GM10266 (cell line): ENCODE measurements at regions not wholly inside any gene's neighbourhood (a gene's known extent, or its start where the extent isn't known, plus 50 kb on each side); places are given as distances from the start of the nearest gene placed in this dataset.

Experiments used
- DNase-seq: peaks from one replicate; pipeline ENCODE4 v3.0.0; 2012; ENCODE audit errors: extremely low spot score
- CTCF ChIP-seq: IDR thresholded peaks from 2 replicates; pipeline ENCODE4 v1.5.1; 2012; ENCODE audit warnings: mild to moderate bottlenecking, low read depth; ENCODE audit not compliant: control insufficient read depth, insufficient read depth; ENCODE audit errors: missing control alignments

DNA sequence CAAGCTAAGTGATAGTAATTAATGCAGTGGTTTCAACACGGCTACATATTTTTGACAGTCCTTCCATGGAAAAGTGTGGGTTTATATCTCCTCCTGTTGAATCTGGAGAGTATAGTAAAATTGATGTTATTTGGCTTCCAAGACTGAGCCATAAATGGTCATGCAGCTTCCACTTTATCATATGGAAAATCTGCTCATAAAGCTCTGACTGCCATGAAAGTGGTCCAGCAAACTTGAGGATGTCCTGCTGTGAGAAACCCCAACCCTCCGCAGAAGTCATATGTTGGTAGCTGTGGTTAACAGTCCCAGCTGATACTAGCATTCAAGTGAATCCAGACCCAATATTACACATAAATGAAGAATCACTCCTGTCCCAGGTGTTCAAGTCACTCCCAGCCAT is 378.3 kb downstream of the KCTD16 start:
- no peak for DNase-seq

GRCh38 chr5:144547098-144547499 is 376.4 kb downstream of the KCTD16 start:
- no peak for TF ChIP-seq CTCF
- no peak for DNase-seq

More for the DNA sequence above, 378.3 kb downstream of the KCTD16 start:
- no peak for TF ChIP-seq CTCF

DNA sequence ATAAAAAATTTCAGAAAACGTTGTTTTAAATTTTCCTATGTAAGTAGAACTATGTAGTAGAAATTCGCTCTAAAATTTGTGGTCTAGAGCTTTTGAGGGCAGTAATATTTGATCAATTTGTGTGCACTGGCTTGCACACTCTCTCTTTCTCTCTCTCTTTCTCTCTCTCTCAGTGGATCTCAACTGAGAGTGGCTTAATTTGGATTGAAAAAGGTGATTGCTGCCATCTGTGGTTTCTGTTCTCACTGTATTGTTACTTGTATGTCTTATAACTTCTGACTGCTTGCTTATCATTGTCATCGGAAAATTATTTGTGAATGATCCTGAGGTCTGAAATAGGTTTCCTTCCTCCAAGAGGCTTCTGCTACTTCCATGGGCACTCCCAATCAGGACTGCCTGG is 368.2 kb downstream of the KCTD16 start:
- no peak for TF ChIP-seq CTCF
- DNase-seq, result no peak
